ENCODE measurements at regions not wholly inside any gene's neighbourhood (a gene's known extent, or its start where the extent isn't known, plus 50 kb on each side); places are given as distances from the start of the nearest gene placed in this dataset.
A peak's percentile ranks its signal among the peaks of the same experiment; 100 is the strongest.
"Not testable (repeated sequence)": the region's sequence is repeated elsewhere in the genome, so short reads cannot be mapped to it uniquely, and the experiment has no call there.

DNA sequence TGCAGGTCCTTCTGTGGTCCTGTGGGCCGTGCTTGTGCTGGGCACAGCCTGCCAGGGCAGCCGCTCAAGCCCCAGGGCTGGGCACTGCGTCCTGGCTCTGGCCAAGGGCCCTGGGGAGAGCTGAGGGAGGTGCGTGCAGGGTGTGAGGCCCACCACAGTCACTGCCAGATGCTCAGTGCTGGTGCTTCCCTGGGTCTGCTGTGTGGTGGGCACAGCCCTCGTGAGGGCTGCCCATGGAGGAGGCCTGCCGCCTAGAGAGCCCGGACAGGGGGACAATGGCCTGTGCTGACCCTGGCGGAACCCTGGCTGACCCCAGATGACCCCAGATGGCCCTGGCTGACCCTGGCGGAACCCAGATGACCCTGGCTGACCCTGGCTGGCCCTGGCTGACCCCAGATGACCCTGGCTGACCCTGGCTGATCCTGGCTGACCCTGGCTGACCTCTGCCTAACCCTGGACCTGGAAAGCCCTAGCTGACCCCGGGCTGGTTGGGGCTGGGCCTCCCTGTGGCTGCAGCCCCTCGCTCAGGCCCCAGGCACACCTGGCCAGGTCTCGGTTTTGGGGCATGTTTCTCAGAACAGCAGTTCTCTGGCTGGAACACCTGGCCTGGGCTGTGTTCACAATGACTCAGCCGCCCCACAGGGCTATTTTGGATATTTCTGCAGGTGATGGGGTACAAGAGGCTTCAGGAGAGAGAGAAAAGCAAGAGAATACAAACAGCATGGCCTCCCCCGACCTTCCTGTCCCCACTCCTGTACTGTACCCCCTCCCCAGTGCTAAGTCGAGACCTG lies 55.4 kb downstream of the TMEM121 start:
- FAIRE-seq (no peak), DNase-seq (ENCODE audit: low spot score) (no peak)

DNA sequence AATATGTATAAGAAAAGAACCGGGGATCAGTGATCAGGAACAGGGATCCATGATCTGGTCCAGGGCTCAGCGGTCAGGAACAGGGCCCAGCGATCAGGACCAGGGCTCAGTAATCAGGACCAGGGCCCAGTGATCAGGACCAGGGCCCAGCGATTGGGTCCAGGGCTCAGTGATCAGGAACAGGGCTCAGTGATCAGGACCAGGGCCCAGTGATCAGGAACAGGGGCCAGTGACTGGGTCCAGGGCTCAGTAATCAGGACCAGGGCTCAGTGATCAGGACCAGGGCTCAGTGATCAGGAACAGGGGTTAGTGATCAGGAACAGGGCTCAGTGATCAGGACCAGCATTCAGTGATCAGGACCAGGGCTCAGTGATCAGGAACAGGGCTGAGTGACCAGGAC lies 56.3 kb downstream of the TMEM121 start:
- FAIRE-seq (no peak), DNase-seq (ENCODE audit: low spot score) (no peak)

DNA sequence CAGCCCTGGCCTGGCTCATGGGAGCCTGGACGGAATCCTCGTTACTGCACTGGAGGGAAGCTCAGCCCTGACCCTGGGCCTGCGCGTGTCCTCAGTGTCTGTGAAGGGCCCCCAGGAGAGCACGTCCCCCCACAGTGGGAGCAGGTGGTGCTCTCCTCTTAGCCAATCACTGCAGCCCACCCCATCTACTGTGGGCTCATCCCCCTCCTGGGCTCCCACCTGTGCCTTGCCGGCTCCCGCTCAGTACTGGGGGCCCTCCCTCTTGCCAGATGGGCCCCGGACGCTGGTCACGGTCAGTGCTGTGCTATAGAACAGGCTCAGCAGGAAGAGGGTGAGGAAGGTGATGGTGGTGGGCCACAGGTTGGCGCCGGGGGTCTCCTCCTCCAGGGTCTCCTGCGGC lies 57.5 kb downstream of the TMEM121 start:
- DNase-seq (ENCODE audit: low spot score); FAIRE-seq: not testable (repeated sequence)

GRCh38 chr14:105585290-105585689 lies 58.9 kb downstream of the TMEM121 start:
- not testable (repeated sequence) for DNase-seq (ENCODE audit: low spot score)

GRCh38 chr14:105585722-105586121 lies 59.3 kb downstream of the TMEM121 start:
- not testable (repeated sequence) for DNase-seq (ENCODE audit: low spot score); FAIRE-seq

More at GRCh38 chr14:105585290-105585689, 58.9 kb downstream of the TMEM121 start:
- FAIRE-seq: peak; percentile 37

GRCh38 chr14:105586144-105586872 lies 59.9 kb downstream of the TMEM121 start:
- not testable (repeated sequence) for DNase-seq (ENCODE audit: low spot score); FAIRE-seq

- DNase-seq (ENCODE audit: low spot score); FAIRE-seq: not testable (repeated sequence)
Measured at GRCh38 chr14:105587034-105587433, 60.7 kb downstream of the TMEM121 start.

DNA sequence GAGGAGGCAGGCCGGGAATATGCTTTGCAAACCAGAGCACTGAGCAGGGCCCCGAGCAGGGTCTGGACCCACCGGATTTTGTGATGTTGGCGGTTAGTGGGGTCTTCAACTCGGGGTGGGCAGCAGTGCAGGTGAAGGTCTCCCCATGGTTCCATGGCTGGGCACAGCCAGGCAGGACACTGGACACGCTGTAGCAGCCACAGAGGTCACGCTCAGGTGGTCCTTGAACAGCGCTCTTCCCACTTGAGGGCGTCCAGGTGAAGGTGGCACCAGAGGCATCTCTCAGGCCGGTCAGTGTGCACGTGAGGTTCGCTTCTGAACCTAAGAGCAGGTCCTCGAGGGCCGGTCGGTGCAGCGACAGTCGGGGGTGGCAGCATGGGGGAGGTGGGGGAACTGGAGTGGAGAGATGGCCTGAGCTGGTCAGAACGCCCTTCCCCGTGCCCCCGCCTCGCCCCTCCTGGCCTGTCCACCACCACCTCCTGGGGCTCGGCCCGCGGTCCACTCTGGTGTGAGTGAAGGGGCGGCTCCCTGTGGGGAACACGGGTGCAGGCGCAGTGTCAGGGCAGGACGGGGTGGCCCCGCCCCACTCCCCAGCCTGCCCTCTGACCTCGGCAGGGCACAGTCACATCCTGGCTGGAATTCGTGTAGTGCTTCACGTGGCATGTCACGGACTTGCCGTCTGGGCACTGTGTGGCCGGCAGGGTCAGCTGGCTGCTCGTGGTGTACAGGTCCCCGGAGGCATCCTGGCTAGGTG lies 61.3 kb downstream of the TMEM121 start:
- FAIRE-seq: not testable (repeated sequence)

DNA sequence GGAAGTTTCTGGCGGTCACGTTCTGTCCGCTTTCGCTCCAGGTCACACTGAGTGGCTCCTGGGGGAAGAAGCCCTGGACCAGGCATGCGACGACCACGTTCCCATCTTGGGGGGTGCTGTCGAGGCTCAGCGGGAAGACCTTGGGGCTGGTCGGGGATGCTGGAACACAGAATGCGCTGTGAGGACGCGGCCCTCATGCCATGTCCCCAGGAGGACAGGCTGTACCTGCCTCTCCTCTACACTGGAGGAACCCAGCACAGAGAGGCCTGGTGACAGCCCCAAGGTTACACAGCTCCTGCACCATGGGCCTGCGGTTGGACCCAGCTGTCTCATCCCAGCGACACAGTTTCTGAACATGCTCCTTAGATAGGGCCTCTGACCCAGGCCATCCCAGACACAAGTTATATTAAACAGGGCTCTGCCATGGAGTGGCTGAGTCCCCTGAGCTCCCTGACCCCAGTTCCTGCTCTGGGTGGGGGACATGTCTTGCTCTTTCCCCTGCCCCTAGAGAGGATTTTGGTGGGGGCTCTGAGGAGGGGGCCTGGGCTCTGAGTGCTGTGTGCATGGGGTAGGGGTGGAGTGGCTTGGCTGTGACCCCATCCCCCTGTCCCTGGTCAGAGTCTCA lies 62.0 kb downstream of the TMEM121 start:
- DNase-seq (ENCODE audit: low spot score): no peak
- FAIRE-seq: no peak

More for the DNA sequence above, 61.3 kb downstream of the TMEM121 start:
- DNase-seq (ENCODE audit: low spot score): not testable (repeated sequence)

GRCh38 chr14:105589161-105589925 lies 63.0 kb downstream of the TMEM121 start:
- no peak for FAIRE-seq
- DNase-seq (ENCODE audit: low spot score): no peak

- FAIRE-seq: not testable (repeated sequence)
Measured at GRCh38 chr14:105589926-105590185, 63.5 kb downstream of the TMEM121 start.

DNA sequence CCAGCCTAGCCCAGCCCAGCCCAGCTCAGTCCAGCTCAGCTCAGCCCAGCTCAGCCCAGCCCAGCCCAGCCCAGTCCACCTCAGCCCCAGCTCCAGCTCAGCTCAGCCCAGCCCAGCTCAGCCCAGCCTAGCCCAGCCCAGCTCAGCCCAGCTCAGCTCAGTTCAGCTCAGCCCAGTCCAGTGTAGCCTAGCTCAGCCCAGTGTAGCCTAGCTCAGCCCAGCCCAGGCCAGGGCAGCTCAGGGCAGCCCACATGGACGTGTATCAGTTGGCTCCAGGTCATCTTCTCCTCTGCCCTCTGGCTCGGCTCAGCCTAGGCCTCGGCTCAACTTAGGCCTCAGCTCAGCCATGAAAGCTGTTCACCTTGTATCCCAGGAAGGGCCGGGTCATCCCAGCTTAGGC lies 64.7 kb downstream of the TMEM121 start:
- DNase-seq (ENCODE audit: low spot score) (no peak), FAIRE-seq (no peak)

More at GRCh38 chr14:105589926-105590185, 63.5 kb downstream of the TMEM121 start:
- not testable (repeated sequence) for DNase-seq (ENCODE audit: low spot score)

- not testable (repeated sequence) for DNase-seq (ENCODE audit: low spot score); FAIRE-seq
Measured at GRCh38 chr14:105591792-105592341, 65.5 kb downstream of the TMEM121 start.

GRCh38 chr14:105592646-105593045 lies 66.3 kb downstream of the TMEM121 start:
- FAIRE-seq; DNase-seq (ENCODE audit: low spot score): not testable (repeated sequence)

- not testable (repeated sequence) for DNase-seq (ENCODE audit: low spot score); FAIRE-seq
Measured at GRCh38 chr14:105595346-105595745, 69.0 kb downstream of the TMEM121 start.

GRCh38 chr14:105596374-105596773 lies 70.0 kb downstream of the TMEM121 start:
- FAIRE-seq; DNase-seq (ENCODE audit: low spot score): not testable (repeated sequence)

DNA sequence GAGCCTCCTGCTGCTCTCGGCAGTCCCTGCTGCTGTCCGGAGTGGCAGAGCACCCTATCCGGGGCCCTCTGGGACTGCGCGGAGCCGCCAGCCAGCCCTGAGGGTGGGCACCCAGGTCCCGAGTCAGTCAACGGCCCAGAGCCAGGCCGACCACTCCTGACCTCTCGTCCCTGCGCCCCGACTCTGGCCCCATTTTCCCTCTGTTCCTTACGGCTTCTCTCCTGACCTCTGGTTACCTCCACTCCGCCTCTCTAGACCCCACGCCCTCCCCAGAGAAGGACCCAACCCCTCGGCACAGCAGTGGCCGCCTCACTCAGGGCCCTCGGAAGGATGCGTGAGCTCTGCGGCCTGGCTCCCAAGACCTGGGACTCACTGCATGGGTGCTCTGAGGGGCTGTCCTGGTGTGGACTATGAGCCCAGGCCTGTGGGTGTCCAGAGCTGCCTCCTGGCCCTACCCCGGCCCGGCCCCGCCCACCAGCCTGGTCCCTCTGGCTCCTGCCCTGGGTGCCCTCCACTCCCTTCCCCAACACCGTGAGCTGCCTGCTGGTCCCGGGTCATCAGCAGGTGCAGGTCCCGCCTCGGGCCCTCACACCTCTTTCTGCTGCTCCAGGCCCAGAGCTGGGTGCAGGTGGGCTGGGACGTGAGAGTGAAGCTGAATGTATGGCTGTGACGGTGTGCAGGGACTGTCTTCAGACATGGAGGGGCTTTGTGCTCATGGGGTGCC lies 71.8 kb downstream of the TMEM121 start:
- DNase-seq (ENCODE audit: low spot score): not testable (repeated sequence)
- peak; percentile 77 for FAIRE-seq

DNA sequence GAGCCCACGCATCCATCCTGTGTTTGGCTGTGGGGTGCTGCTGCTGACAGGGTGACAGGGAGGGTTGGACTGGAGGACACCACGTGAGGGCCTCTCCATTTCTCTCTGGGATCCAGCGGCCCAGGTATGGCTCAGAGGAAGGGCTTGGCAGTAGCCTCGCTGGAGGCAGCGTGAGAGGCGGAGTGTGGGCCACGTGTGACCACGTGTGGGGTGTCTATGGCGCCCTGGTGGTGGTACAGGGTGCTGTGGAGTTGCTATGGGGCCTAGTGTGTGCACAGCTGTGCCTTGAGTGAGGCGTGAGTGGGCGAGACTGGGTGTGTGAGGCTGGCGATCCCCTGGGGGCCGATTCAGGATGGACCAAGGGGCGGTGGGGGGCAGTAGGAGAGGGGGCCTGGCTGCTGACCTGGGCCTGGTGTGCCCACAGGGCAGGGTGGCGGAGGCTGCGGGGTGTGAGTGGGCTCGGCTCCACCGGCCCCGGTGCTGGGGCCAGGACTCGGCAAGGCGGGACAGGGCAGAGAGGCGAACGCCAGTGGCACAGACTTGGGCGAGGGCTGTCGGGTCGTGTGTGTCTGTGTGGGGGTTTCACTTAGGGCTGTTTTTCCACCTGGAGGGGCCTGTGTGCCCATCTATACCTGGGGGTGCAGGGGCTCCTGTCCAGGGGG lies 72.7 kb downstream of the TMEM121 start:
- FAIRE-seq: peak; percentile 44
- not testable (repeated sequence) for DNase-seq (ENCODE audit: low spot score)

Data from urothelium cell line (cell line).